Stimulated activated CD4-positive, alpha-beta T cell treated with anti-CD3 and anti-CD28 coated beads, Interleukin-4, amount 100 ng/mL, for 24 hours (primary cell): ENCODE measurements at regions not wholly inside any gene's neighbourhood (a gene's known extent, or its start where the extent isn't known, plus 50 kb on each side); places are given as distances from the start of the nearest gene placed in this dataset.

Source experiments
- DNase-seq: peaks from one replicate; pipeline ENCODE4 v3.0.0-alpha.2; 2020

DNA sequence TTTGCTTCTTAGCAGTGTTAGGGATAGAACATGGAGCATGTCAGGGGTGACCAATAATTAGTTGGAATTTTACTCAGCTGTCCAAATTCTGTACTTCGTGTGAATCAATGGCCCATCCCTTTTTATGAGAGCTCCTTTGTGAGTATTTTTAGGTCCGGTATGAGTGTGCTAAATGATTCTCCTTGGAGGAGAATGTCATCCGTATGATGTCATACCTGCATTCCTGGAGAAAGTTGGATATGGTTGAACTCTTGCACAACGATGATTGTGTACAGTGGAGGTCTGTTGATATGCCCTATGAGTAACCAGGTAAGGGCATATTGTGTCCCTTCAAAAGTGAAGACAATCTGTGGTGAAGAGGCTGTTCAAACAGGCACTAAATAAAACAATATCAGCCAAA lies 400.8 kb downstream of the GXYLT1 start:
- no peak for DNase-seq

DNA sequence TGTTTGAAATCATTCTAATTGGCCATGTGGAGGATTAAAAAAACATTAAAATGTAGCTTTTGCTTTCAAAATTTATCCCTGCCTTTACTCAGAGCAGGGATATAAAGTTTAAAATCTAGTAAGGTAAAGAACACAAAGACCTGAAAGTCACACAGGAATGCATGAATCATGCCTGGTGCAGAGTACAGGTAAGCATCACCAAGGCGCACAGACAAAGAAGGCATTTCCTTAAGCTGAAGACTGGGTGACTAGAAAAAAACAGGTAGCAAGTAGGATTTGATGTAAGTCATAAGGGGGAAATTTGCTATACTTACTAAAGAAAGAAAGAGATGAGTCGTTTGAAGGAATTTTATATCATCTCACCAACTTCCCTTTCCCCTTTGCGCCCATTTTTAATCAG lies 405.6 kb downstream of the GXYLT1 start:
- no peak for DNase-seq

- no peak for DNase-seq
Measured at GRCh38 chr12:41737423-41737822, 407.3 kb downstream of the GXYLT1 start.

GRCh38 chr12:41736436-41736835 lies 408.2 kb downstream of the GXYLT1 start:
- no peak for DNase-seq

DNA sequence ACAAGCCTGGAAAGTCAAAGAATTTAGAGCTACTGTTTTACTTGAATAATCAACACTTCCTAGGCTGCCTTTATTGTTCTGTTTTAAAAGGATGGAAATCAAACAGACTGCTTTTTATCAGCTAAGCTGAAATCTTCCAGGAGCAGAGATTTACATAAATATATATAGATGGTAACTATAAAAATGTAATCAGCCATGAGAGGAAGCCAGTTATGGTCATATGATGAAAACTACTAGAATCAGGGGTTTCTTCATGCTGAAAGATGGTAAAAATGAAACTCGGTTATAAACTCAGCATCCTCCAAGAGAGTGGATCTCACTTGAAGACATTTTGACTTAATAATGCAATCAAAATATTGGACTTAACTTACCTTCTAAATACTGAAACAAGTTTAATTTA lies 413.0 kb downstream of the GXYLT1 start:
- DNase-seq: no peak

- DNase-seq: no peak
Measured at GRCh38 chr12:41731061-41731460, 413.6 kb downstream of the GXYLT1 start.

- no peak for DNase-seq
Measured at GRCh38 chr12:41724216-41724615, 420.5 kb downstream of the GXYLT1 start.

DNA sequence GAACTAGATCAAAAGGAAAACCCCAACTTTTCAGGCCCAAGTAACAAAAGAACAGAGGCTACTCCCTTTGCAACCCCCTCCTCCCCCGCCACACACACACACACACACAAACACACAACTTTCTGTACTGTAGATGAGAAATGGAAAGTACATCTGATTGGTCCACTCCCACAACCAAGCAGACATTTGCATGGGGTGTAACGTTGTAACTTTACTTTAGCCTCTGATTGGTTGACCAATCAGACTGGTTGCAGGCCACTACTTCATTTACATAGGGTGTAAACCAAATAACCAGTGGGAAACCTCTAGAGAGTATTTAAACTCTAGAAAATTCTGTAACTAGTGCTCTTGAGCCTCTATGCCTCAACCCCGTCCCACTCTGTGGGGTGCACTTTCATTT lies 425.5 kb downstream of the GXYLT1 start:
- no peak for DNase-seq

DNA sequence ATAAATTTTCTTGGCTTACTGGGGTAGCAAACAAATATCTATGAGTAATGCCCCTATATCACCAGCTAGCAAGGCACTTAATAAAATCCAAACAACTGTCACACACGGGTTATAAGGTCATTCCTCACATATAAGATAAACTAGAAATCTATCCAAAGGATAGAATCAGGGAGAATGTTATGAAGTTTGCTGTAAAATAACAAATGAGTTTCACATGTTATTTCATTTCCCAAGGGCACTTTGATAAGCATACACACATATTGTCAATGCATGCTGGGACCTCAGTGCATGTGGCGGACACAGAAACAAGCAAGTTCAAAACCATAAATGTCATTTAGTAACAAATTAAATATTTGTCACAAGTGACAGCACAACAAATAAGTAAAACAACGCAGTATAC lies 429.4 kb downstream of the GXYLT1 start:
- DNase-seq: no peak

- DNase-seq: no peak
Measured at GRCh38 chr12:41709463-41710285, 435.0 kb downstream of the GXYLT1 start.

DNA sequence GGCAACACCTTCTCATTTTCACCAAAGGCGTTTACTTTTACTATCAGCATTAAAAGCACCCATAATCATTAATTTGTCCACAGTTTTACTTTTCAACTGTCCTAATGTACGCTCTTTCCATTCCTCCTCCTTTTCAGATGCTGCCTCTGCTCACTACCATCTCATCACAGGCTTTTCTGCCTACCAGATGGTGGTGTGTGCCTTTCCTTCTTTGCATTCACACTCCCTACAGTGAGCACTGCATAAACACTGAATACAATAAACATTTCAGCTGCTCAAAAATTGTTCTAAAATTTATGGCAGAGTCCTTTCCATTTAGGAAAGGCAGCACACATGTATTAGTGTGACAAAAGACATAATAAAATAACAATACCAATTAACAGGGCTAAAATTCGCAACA lies 435.7 kb downstream of the GXYLT1 start:
- DNase-seq: no peak

GRCh38 chr12:41706376-41706775 lies 438.3 kb downstream of the GXYLT1 start:
- DNase-seq: no peak

GRCh38 chr12:41701943-41702601 lies 442.6 kb downstream of the GXYLT1 start:
- DNase-seq: no peak

DNA sequence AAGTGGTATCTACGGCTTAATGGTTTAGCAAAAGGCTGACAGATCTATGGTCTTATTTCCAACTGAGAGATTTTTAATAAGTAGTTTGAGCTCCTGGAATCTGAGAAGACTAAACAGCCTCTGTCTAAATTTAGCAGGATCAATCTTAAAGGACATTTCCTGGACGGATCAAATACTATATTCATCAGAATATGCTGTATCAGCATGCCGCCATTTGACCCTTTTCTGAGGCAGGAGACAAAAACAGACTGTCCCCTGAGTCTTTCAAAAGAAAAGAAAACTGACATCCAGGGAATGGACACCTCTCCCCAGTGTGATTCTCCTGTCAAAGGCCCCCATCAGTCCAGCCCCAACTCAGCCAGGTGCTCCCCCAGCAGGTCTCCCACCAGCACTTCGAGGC lies 443.7 kb downstream of the GXYLT1 start:
- no peak for DNase-seq

DNA sequence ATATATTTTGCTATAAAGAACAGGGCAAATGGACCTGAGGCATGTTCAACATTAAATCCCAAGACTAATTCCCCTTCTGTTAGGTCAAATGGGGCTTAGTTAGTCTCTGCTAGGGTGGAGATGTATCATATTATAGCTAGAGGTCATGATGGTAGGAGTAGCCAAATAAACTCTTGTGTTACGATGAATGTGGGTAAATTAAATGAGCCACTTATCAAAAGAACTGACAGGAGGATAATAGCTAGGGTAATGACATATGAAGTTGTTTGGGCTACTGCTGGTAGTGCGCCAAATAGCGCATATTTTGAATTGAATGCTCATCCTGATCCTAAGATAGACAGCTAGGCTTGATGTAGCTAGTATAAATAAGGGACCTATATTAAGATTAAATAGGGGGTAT lies 445.0 kb downstream of the GXYLT1 start:
- no peak for DNase-seq

DNA sequence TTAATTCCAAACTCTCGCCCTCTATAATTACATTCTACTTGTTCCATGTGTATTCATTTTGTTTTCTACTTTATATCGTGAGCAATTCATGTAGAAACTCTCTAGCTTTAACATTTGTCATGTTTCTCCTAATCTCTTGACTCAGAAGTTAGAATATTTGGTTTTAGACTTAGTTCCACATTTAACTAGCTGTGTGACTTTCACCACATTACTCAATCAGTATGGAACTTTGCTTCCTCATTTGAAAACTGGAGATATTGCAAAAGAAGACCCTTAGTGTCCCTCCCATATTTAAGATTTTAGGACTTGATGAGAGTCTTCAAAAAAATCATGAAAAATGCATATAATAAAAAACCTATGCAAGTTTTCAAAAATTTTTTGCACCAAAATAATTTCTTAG lies 447.5 kb downstream of the GXYLT1 start:
- no peak for DNase-seq

- no peak for DNase-seq
Measured at GRCh38 chr12:41684997-41685396, 459.7 kb downstream of the GXYLT1 start.

DNA sequence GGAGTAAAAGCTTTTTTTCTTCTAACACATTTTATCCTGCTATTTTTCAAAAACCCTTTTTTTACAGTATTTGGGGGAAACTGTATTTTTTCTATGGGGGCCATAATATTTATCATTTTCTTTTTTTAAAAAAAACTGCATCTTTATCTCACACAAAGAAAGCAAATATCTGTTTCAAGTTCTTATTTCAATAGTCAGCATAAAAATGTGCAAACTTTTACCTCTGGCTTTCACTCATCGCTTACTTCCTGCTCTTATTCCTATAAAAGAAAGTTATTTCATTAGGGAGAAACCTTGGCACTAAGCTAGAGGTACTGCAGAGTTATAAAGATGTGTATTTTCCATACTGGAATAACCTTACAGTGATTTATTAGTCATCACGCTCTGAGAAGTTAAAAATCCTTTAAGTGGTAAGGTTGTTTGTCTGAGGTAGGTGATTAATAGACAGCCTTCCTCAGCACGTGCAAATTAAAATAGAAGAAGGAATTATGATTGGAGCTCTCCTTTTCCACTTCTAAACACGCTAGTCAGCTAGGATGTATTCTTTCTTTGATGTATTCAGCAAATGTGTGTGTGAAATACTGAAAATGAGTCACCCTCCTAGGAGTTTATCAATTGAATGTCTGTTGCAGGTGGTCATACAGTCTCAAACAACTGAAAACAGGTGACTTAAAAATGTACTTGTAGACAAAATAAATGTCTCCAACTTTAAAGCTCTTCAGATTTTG lies 461.0 kb downstream of the GXYLT1 start:
- DNase-seq: no peak

- DNase-seq: no peak
Measured at GRCh38 chr12:41683023-41683422, 461.7 kb downstream of the GXYLT1 start.

DNA sequence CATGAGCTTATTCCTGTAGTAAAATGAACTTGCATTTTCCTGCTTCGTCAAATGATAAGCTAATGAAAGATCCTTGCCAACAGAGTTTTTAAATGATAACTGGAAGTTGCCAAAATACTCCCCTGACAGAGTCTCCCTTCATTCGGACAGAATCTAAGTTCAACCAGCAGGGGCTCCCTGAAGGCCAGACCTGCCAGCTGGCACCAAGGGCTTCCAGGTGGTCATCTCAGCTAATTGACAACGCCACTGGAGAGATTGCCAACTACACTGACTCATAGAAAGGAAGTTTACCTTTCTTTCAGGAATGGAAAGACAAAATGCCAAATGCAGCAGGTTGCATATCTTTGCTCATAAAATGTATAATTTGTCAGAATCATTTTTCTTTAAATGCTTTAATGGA lies 462.8 kb downstream of the GXYLT1 start:
- no peak for DNase-seq

GRCh38 chr12:41680155-41680554 lies 464.5 kb downstream of the GXYLT1 start:
- DNase-seq: no peak

DNA sequence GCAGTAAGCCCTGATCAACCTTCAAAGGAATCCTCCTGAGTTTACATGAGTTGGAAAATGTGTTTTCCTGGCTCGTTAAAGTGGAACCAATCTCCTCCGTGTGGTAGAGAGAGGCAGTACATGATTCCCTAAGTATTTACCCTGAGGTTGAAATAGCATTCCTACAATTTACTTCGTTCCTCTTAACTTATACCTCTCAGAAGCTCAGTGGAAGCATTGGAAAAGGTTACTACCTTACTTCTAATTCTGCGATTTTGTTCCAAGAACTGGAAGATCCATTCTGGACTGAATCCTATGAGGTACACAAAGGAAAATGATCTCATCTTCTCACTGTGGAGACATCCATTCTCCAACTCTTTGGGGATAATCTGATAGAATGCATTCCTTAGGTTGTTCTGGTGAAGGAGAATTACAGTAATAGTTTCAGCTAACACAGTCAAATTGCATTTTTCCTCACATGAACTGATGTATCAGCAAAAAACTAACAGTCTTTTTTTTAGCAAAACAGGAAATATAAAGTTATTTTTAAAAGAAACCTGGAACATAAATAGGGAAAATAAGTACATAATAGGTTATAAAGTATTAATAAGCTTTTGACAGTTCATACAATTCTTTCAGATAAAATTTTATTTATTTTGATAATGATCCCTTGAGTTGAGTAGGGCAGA lies 475.6 kb downstream of the PDZRN4 start:
- no peak for DNase-seq

GRCh38 chr12:41661141-41661765 lies 473.1 kb downstream of the PDZRN4 start:
- no peak for DNase-seq
